ENCODE measurements at regions not wholly inside any gene's neighbourhood (a gene's known extent, or its start where the extent isn't known, plus 50 kb on each side); places are given as distances from the start of the nearest gene placed in this dataset.

DNA sequence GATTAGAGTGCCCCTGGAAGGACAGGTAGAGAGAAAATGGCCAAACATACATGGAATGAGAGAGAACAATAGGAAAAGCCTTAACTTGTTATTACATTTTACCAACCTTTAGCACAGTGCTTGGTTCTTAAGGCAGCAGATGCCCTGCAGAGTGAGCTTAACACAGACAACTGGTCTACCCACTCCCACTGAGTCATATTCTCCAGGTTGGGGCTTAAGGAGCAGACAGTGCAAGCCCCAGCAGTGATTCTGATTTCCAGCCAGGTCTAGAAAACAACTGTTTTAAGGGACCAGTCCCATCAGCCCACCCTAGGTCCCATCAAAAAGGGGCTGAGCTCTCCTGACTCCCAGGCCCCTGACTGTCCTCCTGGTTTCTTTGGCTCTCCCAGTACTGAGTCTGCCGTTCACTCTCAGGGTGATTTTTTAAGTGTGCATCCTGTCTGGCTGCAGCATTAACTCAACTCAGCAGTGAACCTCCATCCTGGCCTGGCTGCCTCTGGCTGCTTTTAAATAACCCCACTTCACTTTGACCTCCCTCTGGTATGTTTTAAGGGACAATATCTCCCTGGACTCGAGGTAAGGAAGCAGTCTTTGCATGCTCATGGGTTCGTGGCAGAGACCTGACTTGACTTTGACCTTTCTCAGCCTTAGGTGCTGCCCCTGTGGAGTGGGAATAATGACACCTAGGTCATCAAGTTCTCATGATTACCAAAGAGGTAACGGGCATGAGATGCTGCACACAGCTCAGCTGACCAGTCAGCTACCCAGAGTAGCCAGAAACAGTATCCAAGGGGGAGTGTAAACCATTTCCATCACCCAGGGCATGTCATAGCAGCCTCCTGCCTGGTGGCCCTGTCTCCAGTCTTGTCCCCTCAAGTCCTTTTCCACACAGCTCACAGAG is 210.7 kb upstream of the PWP1 start:
- TF ChIP-seq, protein P1, sequence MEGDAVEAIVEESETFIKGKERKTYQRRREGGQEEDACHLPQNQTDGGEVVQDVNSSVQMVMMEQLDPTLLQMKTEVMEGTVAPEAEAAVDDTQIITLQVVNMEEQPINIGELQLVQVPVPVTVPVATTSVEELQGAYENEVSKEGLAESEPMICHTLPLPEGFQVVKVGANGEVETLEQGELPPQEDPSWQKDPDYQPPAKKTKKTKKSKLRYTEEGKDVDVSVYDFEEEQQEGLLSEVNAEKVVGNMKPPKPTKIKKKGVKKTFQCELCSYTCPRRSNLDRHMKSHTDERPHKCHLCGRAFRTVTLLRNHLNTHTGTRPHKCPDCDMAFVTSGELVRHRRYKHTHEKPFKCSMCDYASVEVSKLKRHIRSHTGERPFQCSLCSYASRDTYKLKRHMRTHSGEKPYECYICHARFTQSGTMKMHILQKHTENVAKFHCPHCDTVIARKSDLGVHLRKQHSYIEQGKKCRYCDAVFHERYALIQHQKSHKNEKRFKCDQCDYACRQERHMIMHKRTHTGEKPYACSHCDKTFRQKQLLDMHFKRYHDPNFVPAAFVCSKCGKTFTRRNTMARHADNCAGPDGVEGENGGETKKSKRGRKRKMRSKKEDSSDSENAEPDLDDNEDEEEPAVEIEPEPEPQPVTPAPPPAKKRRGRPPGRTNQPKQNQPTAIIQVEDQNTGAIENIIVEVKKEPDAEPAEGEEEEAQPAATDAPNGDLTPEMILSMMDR (IDR thresholded peaks at IDR 0.05; ENCODE audit: extremely low read depth in 1 of 2, insufficient read depth in 1 of 2, low read depth in 1 of 2, low read length in 2 of 2): no peak
- TF ChIP-seq POLR2A (IDR thresholded peaks at IDR 0.05; ENCODE audit: low read depth, low read length): no peak
- TF ChIP-seq POLR2AphosphoS5 (IDR thresholded peaks at IDR 0.05; ENCODE audit: insufficient read depth, low read depth, low read length): no peak
- TF ChIP-seq EZH2 (IDR thresholded peaks at IDR 0.05; ENCODE audit: borderline replicate concordance, low read depth, low read length, severe bottlenecking): no peak
- TF ChIP-seq JUN (IDR thresholded peaks at IDR 0.05; ENCODE audit: borderline replicate concordance, insufficient read depth, insufficient read length, low read depth): no peak
- no peak for TF ChIP-seq MYC (IDR thresholded peaks at IDR 0.05; ENCODE audit: low read depth, low read length)
- TF ChIP-seq, protein P2, sequence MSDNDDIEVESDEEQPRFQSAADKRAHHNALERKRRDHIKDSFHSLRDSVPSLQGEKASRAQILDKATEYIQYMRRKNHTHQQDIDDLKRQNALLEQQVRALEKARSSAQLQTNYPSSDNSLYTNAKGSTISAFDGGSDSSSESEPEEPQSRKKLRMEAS (IDR thresholded peaks at IDR 0.05; ENCODE audit: insufficient read depth, insufficient read length): no peak
- TF ChIP-seq GATA2 (IDR thresholded peaks at IDR 0.05; ENCODE audit: insufficient read depth, insufficient read length, low read depth, low read length): no peak
